ENCODE measurements at regions not wholly inside any gene's neighbourhood (a gene's known extent, or its start where the extent isn't known, plus 50 kb on each side); places are given as distances from the start of the nearest gene placed in this dataset.

DNA sequence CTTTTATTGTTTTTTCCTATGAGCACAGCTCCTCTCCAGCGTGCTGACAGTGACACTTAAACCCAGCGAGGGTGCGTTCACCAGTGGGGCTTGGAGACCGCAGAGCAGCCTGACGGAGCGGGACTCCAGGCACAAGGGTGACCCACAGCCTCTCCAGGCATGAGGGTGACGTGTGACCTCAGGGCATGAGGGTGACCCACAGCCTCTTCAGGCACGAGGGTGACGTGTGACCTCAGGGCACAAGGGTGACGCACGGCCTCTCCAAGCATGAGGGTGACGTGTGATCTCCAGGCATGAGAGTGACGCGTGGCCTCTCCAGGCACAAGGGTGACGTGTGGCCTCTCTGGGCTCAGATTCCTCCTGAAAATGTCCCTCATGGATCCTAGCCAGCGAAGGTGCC, 164.3 kb upstream of the TCERG1L start:
- no peak for DNase-seq
- no peak overlapping the region for H3K27ac Mint-ChIP-seq
- no peaks in the 10 kb centered on the region for H3K4me1 Mint-ChIP-seq (ENCODE audit: low read depth)
- no peak overlapping the region for H3K4me3 Mint-ChIP-seq
- no peaks in the 10 kb centered on the region for H3K36me3 Mint-ChIP-seq (ENCODE audit: low read depth)
- no peaks in the 10 kb centered on the region for H3K27me3 Mint-ChIP-seq
- H3K9me3 Mint-ChIP-seq, result no peaks in the 10 kb centered on the region

- H3K27ac Mint-ChIP-seq, result no peak overlapping the region
- no peak for DNase-seq
- H3K9me3 Mint-ChIP-seq, result no peaks in the 10 kb centered on the region
- H3K4me1 Mint-ChIP-seq (ENCODE audit: low read depth), result no peaks in the 10 kb centered on the region
- no peak overlapping the region for H3K4me3 Mint-ChIP-seq
- no peaks in the 10 kb centered on the region for H3K36me3 Mint-ChIP-seq (ENCODE audit: low read depth)
- no peaks in the 10 kb centered on the region for H3K27me3 Mint-ChIP-seq
Observed at GRCh38 chr10:131477457-131478121, 166.1 kb upstream of the TCERG1L start.

GRCh38 chr10:131478377-131478989, 167.0 kb upstream of the TCERG1L start:
- DNase-seq, result no peak
- H3K36me3 Mint-ChIP-seq (ENCODE audit: low read depth), result no peaks in the 10 kb centered on the region
- H3K27ac Mint-ChIP-seq, result no peak overlapping the region
- no peaks in the 10 kb centered on the region for H3K27me3 Mint-ChIP-seq
- no peaks in the 10 kb centered on the region for H3K4me1 Mint-ChIP-seq (ENCODE audit: low read depth)
- H3K9me3 Mint-ChIP-seq, result peaks cover 6% of the 10 kb centered on the region
- H3K4me3 Mint-ChIP-seq, result no peak overlapping the region

DNA sequence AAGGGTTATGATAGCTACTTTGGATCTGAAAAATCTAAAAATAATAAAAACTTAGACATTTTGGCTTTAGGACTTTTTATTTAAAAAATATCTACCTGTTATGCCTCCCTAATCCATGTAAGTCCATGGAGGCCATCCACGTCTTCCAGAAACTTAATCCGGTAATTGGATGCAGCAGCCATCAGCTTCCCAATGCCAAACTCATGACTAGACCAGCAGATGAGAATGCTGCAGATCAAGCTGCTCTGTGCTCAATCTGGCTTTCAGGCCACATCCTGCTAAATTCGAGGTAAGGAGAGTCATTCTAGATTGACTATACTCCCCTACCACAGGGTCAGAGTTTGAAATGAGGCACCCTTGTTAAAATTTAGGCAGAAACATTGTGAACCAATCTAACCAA, 168.5 kb upstream of the TCERG1L start:
- H3K4me3 Mint-ChIP-seq, result no peak overlapping the region
- DNase-seq, result no peak
- no peaks in the 10 kb centered on the region for H3K4me1 Mint-ChIP-seq (ENCODE audit: low read depth)
- H3K9me3 Mint-ChIP-seq, result peaks cover 10% of the 10 kb centered on the region
- H3K36me3 Mint-ChIP-seq (ENCODE audit: low read depth), result no peaks in the 10 kb centered on the region
- H3K27ac Mint-ChIP-seq, result no peak overlapping the region
- no peaks in the 10 kb centered on the region for H3K27me3 Mint-ChIP-seq

DNA sequence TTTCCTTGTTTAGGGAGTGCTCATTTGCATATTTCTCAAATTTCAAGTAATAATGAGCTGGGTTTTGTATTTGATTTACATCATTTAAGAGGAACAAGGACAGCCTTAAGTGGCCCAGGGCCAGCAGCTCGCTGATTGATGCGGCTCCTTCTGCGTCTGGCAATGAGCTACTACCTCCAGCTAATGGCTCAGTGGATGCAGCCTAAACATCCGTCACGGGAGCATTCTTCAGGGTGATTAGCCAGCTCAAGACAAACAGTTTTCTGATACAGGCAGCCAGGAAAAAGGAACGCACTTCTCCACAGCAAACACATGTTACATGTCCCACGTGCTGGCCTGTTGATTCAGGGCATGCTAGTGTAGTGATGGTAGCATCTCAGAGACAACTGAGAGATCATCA, 169.3 kb upstream of the TCERG1L start:
- H3K27ac Mint-ChIP-seq, result no peak overlapping the region
- no peaks in the 10 kb centered on the region for H3K36me3 Mint-ChIP-seq (ENCODE audit: low read depth)
- H3K9me3 Mint-ChIP-seq, result peaks cover 12% of the 10 kb centered on the region
- no peak for DNase-seq
- H3K4me1 Mint-ChIP-seq (ENCODE audit: low read depth), result no peaks in the 10 kb centered on the region
- H3K27me3 Mint-ChIP-seq, result no peaks in the 10 kb centered on the region
- no peak overlapping the region for H3K4me3 Mint-ChIP-seq

GRCh38 chr10:131485732-131486131, 174.2 kb upstream of the TCERG1L start:
- Mint-ChIP-seq H3K27ac (no peak overlapping the region), H3K27me3 (no peaks in the 10 kb centered on the region), H3K36me3 (ENCODE audit: low read depth) (no peaks in the 10 kb centered on the region), H3K4me3 (no peak overlapping the region), H3K4me1 (ENCODE audit: low read depth) (no peaks in the 10 kb centered on the region), H3K9me3 (peaks cover 20% of the 10 kb centered on the region)
- DNase-seq, result no peak

- H3K27ac Mint-ChIP-seq, result no peak overlapping the region
- peaks cover 20% of the 10 kb centered on the region for H3K9me3 Mint-ChIP-seq
- no peak overlapping the region for H3K4me3 Mint-ChIP-seq
- H3K36me3 Mint-ChIP-seq (ENCODE audit: low read depth), result no peaks in the 10 kb centered on the region
- DNase-seq, result no peak
- H3K27me3 Mint-ChIP-seq, result no peaks in the 10 kb centered on the region
- H3K4me1 Mint-ChIP-seq (ENCODE audit: low read depth), result no peaks in the 10 kb centered on the region
Observed at GRCh38 chr10:131487822-131488221, 176.3 kb upstream of the TCERG1L start.

DNA sequence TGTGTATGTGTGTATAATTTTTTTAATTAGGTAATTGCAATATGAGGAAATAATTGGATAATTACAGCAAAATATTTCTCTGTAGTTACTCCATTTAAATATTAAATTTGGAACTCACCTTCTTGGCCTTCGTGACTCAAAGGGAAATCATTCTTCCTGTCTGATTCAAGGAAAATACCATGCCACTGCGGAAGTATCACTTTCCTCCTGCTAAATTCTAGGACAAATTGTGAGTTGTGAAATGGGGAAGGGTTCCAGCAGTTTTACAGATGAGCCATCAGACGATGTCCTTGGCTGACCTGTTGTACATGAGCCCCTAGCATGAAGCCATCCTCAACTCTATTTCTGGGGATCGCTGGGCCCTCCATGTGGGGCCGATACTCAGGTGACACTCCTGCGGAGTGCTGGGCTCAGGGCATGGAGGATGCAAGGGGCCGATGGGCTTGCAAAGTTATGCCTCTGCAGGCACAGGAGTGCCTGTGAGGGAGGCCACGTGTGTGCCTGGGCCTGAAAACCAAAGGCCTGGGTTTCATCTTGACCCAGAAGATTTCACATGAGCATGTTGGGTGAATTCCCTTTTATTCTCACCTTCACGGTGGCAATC, 179.6 kb upstream of the TCERG1L start:
- no peaks in the 10 kb centered on the region for H3K27me3 Mint-ChIP-seq
- no peak overlapping the region for H3K4me3 Mint-ChIP-seq
- no peaks in the 10 kb centered on the region for H3K4me1 Mint-ChIP-seq (ENCODE audit: low read depth)
- H3K9me3 Mint-ChIP-seq, result peaks cover 7% of the 10 kb centered on the region
- no peak for DNase-seq
- H3K36me3 Mint-ChIP-seq (ENCODE audit: low read depth), result no peaks in the 10 kb centered on the region
- no peak overlapping the region for H3K27ac Mint-ChIP-seq

DNA sequence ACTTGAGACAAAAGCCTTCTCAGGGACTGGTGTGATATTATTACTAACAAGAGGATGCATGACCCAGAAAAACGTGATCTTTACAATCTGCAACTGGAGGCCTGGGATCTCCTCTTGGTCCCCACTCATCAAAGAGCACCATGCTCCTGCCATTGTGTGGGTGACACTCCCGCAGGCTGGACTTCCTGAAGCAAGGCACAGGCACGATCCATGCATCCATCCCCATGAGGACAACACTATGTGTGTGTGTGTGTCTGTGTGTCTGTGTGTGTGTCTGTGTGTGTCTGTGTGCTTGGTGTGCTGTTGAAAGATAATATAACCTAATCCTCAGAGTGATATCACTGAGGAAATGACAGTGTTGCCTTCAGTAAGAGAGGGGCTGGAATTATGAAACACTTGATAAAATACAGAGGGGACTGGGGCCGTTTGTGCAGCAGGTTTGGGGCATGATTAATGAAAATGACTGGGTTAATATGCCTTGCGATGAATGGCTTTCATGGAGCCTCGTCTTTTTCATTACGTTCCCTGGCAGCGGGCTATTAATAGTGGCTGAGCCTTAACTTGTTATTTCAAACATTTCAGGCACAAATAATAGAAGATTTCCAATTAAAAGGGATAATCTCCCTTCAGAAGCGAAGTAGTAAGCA, 180.8 kb upstream of the TCERG1L start:
- Mint-ChIP-seq H3K9me3 (no peaks in the 10 kb centered on the region), H3K27me3 (no peaks in the 10 kb centered on the region), H3K4me1 (ENCODE audit: low read depth) (no peaks in the 10 kb centered on the region), H3K36me3 (ENCODE audit: low read depth) (no peaks in the 10 kb centered on the region), H3K4me3 (no peak overlapping the region), H3K27ac (no peak overlapping the region)
- DNase-seq, result no peak

DNA sequence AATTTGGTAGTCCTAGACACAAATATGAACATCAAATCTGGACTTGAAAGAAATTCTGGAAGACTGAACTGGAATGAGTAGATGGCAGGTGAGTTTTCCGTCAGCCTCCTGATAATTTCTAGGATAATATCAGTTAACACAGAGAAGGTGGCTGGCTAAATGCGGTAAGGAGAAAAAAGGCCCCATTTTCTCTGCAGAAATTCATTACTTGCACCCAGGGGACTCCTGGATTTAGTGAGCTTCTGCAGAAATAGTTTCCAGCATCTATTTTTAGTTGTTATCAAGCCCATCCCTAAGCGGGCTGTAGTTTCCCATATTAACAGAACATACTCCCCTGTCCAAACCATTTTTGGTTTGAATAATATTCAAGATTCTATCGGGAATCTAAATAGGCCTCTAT, 181.9 kb upstream of the TCERG1L start:
- no peaks in the 10 kb centered on the region for H3K4me1 Mint-ChIP-seq (ENCODE audit: low read depth)
- DNase-seq, result no peak
- no peak overlapping the region for H3K27ac Mint-ChIP-seq
- H3K27me3 Mint-ChIP-seq, result no peaks in the 10 kb centered on the region
- H3K4me3 Mint-ChIP-seq, result no peak overlapping the region
- no peaks in the 10 kb centered on the region for H3K9me3 Mint-ChIP-seq
- no peaks in the 10 kb centered on the region for H3K36me3 Mint-ChIP-seq (ENCODE audit: low read depth)

GRCh38 chr10:131494451-131494850, 182.9 kb upstream of the TCERG1L start:
- no peaks in the 10 kb centered on the region for H3K4me1 Mint-ChIP-seq (ENCODE audit: low read depth)
- no peaks in the 10 kb centered on the region for H3K27me3 Mint-ChIP-seq
- H3K9me3 Mint-ChIP-seq, result no peaks in the 10 kb centered on the region
- H3K27ac Mint-ChIP-seq, result no peak overlapping the region
- H3K36me3 Mint-ChIP-seq (ENCODE audit: low read depth), result no peaks in the 10 kb centered on the region
- DNase-seq, result no peak
- no peak overlapping the region for H3K4me3 Mint-ChIP-seq

GRCh38 chr10:131495224-131495623, 183.7 kb upstream of the TCERG1L start:
- Mint-ChIP-seq H3K36me3 (ENCODE audit: low read depth) (no peaks in the 10 kb centered on the region), H3K27me3 (no peaks in the 10 kb centered on the region), H3K27ac (no peak overlapping the region), H3K4me1 (ENCODE audit: low read depth) (no peaks in the 10 kb centered on the region), H3K9me3 (peaks cover 2% of the 10 kb centered on the region), H3K4me3 (no peak overlapping the region)
- no peak for DNase-seq

- Mint-ChIP-seq H3K27ac (no peak overlapping the region), H3K27me3 (no peaks in the 10 kb centered on the region), H3K4me3 (no peak overlapping the region), H3K36me3 (ENCODE audit: low read depth) (no peaks in the 10 kb centered on the region), H3K9me3 (peaks cover 4% of the 10 kb centered on the region), H3K4me1 (ENCODE audit: low read depth) (no peaks in the 10 kb centered on the region)
- DNase-seq, result no peak
Observed at GRCh38 chr10:131495892-131496291, 184.4 kb upstream of the TCERG1L start.

DNA sequence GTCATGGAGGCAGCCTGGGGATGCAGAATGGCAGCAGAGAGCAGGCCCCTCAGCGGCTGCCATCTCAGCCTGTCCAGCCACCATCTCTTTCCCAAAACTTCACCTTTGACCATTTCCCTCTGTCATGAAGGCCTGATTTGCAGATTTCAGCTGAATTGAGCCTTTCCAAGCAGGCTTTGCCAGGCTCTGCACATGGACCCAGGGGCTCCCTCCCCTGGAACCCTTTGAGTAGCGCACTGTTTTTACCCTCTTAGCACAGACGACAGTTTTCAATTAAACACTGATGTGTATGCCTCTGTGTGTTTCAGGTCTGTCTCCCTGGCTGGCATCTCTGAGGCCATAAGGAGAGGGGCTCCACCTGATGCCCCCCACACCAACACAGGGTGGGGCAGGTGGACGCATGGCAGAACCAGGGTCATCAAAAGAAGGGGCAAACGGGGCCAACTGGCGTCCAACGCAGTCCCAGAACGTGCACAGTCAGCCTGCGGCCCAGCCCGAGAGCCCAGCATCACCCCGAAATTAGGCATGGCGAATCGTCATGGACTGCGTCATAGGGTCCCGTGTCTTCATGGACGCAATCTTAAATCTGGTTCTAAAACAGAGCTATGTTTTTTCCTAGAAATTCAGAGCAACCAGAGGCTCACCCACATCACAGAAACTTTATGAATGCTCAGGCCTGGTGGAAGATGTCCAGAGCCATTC, 185.0 kb upstream of the TCERG1L start:
- Mint-ChIP-seq H3K4me1 (ENCODE audit: low read depth) (no peaks in the 10 kb centered on the region), H3K36me3 (ENCODE audit: low read depth) (no peaks in the 10 kb centered on the region)

More for the DNA sequence above, 185.0 kb upstream of the TCERG1L start:
- H3K27ac Mint-ChIP-seq, result no peak overlapping the region
- peaks cover 4% of the 10 kb centered on the region for H3K9me3 Mint-ChIP-seq
- H3K27me3 Mint-ChIP-seq, result no peaks in the 10 kb centered on the region
- DNase-seq, result no peak
- H3K4me3 Mint-ChIP-seq, result no peak overlapping the region
